Large intestine (tissue), 3 donors: ENCODE measurements at regions not wholly inside any gene's neighbourhood (a gene's known extent, or its start where the extent isn't known, plus 50 kb on each side); places are given as distances from the start of the nearest gene placed in this dataset.

ENCODE experiments used
- DNase-seq, 2 donors: peaks; one replicate each; pipeline versions ENCODE4 v3.0.0 to v3.0.0-alpha.2; 2013
- H3K27ac ChIP-seq: one replicate; pipeline ENCODE4 v1.5.1; 2013; ENCODE audit warnings: low read length
- H3K27me3 ChIP-seq: 2 replicates; pipeline ENCODE4 v1.6.1; 2013; ENCODE audit warnings: low read length; ENCODE audit not compliant: control insufficient read depth, insufficient read depth
- H3K36me3 ChIP-seq: 2 replicates; pipeline ENCODE4 v1.6.1; 2013; ENCODE audit warnings: low read length; ENCODE audit not compliant: control insufficient read depth, insufficient read depth
- H3K4me1 ChIP-seq: one replicate; pipeline ENCODE4 v1.6.1; 2013; ENCODE audit warnings: low read length; ENCODE audit not compliant: control insufficient read depth, insufficient read depth
- H3K4me3 ChIP-seq: one replicate; pipeline ENCODE4 v1.5.1; 2013; ENCODE audit warnings: low read length
- H3K9me3 ChIP-seq: one replicate; pipeline ENCODE4 v1.6.1; 2013; ENCODE audit warnings: mild to moderate bottlenecking, low read depth, low read length, moderate library complexity; ENCODE audit not compliant: control insufficient read depth
- WGBS: methylation state at CpG from one replicate; pipeline ENCODE4 v1.1.5; 2013; ENCODE audit warnings: low lambda C conversion rate; ENCODE audit not compliant: insufficient coverage; 5-methylcytosine and 5-hydroxymethylcytosine counted together

DNA sequence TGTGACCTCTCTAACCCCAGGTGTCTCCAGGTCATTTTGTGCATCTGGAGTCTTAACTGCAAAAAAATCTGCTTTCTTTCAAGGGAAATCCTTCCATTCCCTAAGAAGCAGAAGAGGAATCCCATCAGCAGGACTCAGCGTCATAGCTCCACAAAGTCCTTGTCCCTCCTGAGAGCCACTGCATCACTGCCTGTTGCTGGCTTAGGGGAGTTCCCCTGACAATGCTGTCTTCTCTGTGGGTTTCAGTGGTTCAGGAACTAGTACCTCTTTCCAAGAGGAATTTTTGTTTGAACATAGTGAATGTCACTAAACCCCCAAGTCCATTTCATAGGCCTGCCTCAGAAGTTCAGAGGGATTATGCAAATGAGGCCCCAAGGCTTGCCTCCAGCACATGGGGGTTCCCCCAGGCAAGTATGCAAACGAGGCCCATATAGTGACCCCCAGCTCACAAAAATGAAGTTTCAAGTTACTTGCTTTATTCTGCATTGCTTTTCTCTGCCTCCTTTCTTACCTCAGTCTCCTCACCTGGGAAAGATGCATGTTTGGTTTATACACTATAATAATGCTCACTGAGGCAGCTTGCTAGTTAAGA is 513.9 kb upstream of the MEX3C start:
- no peak overlapping the region for H3K4me3 ChIP-seq
- no peaks in the 10 kb centered on the region for H3K27me3 ChIP-seq
- no peak overlapping the region for H3K27ac ChIP-seq
- peaks cover 3% of the 10 kb centered on the region for H3K9me3 ChIP-seq
- no CpG with 5 or more reads among the region's 2 CpGs for WGBS
- no peak for DNase-seq
- no peaks in the 10 kb centered on the region for H3K36me3 ChIP-seq
- H3K4me1 ChIP-seq, result no peaks in the 10 kb centered on the region

GRCh38 chr18:51712821-51713220 is 515.3 kb upstream of the MEX3C start:
- no peaks in the 10 kb centered on the region for H3K27me3 ChIP-seq
- H3K27ac ChIP-seq, result no peak overlapping the region
- H3K9me3 ChIP-seq, result no peaks in the 10 kb centered on the region
- H3K4me1 ChIP-seq, result no peaks in the 10 kb centered on the region
- no peaks in the 10 kb centered on the region for H3K36me3 ChIP-seq
- H3K4me3 ChIP-seq, result no peak overlapping the region
- DNase-seq, result no peak
- WGBS, result no CpG with 5 or more reads among the region's 2 CpGs

GRCh38 chr18:51716277-51716676 is 518.8 kb upstream of the MEX3C start:
- WGBS, result no CpG with 5 or more reads among the region's 1 CpG

GRCh38 chr18:51721388-51721787 is 523.9 kb upstream of the MEX3C start:
- H3K4me3 ChIP-seq, result no peak overlapping the region
- no peak for DNase-seq
- no peaks in the 10 kb centered on the region for H3K4me1 ChIP-seq
- WGBS, result no CpG with 5 or more reads among the region's 1 CpG
- H3K27ac ChIP-seq, result no peak overlapping the region
- H3K27me3 ChIP-seq, result no peaks in the 10 kb centered on the region
- H3K36me3 ChIP-seq, result no peaks in the 10 kb centered on the region
- no peaks in the 10 kb centered on the region for H3K9me3 ChIP-seq

More at GRCh38 chr18:51716277-51716676, 518.8 kb upstream of the MEX3C start:
- Histone ChIP-seq H3K27ac (no peak overlapping the region), H3K4me3 (no peak overlapping the region), H3K9me3 (no peaks in the 10 kb centered on the region), H3K4me1 (no peaks in the 10 kb centered on the region), H3K27me3 (no peaks in the 10 kb centered on the region), H3K36me3 (no peaks in the 10 kb centered on the region)
- no peak for DNase-seq

- no CpG with 5 or more reads among the region's 2 CpGs for WGBS
- no peak for DNase-seq
- no peak overlapping the region for H3K4me3 ChIP-seq
- no peaks in the 10 kb centered on the region for H3K9me3 ChIP-seq
- no peaks in the 10 kb centered on the region for H3K27me3 ChIP-seq
- H3K36me3 ChIP-seq, result no peaks in the 10 kb centered on the region
- no peaks in the 10 kb centered on the region for H3K4me1 ChIP-seq
- no peak overlapping the region for H3K27ac ChIP-seq
These were observed 524.5 kb upstream of the MEX3C start for GRCh38 chr18:51721996-51722395.

- no peaks in the 10 kb centered on the region for H3K9me3 ChIP-seq
- H3K4me3 ChIP-seq, result no peak overlapping the region
- no peaks in the 10 kb centered on the region for H3K36me3 ChIP-seq
- DNase-seq, result no peak
- no peaks in the 10 kb centered on the region for H3K4me1 ChIP-seq
- H3K27ac ChIP-seq, result no peak overlapping the region
- no peaks in the 10 kb centered on the region for H3K27me3 ChIP-seq
- 40% methylated on average over 1 of the region's 9 CpGs for WGBS
These were observed 527.6 kb upstream of the MEX3C start for GRCh38 chr18:51724790-51725721.

DNA sequence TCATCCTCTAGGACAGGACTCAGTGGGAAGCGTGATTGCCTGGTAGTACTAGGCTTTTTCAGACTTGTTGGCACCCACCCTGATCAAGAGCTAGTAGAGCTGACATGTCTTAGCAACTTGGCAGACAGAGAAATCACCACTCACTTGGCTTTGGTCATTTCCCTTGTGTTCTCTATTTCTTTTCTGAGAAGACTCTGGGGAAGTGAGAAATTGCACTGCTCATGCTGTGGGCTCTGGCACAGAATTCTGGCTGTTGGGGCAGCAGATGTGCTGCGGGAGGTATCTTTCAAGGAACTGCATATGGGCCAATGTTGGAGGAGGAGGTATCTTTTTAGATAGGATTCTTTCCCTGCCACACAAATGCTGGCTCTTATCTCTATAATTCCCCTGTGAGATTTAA is 529.1 kb upstream of the MEX3C start:
- no CpG with 5 or more reads among the region's 2 CpGs for WGBS
- no peak overlapping the region for H3K27ac ChIP-seq
- no peaks in the 10 kb centered on the region for H3K9me3 ChIP-seq
- no peaks in the 10 kb centered on the region for H3K27me3 ChIP-seq
- H3K36me3 ChIP-seq, result no peaks in the 10 kb centered on the region
- H3K4me3 ChIP-seq, result no peak overlapping the region
- DNase-seq, result no peak
- no peaks in the 10 kb centered on the region for H3K4me1 ChIP-seq

- Histone ChIP-seq H3K36me3 (no peaks in the 10 kb centered on the region), H3K9me3 (no peaks in the 10 kb centered on the region), H3K4me1 (no peaks in the 10 kb centered on the region), H3K4me3 (no peak overlapping the region), H3K27me3 (no peaks in the 10 kb centered on the region), H3K27ac (no peak overlapping the region)
- DNase-seq, result no peak
These were observed 530.3 kb upstream of the MEX3C start for GRCh38 chr18:51727780-51728179.

DNA sequence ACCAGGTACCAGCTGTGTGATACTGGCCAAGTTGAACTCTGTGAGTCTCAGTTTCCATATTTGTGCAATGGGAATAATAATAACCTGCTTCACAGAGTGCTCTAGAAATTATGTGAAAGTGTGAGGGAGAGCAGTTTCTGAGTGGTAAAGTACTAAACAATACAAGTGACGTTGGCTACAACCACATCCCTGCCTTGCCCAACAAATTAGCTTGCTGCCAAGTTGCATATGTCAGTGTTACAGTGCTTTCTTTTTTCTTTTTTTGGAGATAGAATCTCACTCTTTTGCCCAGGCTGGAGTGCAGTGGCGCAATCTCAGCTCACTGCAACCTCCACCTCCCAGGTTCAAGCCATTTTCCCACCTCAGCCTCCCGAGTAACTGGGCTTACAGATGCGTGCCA is 533.6 kb upstream of the MEX3C start:
- no peak overlapping the region for H3K4me3 ChIP-seq
- no peaks in the 10 kb centered on the region for H3K4me1 ChIP-seq
- WGBS, result no CpG with 5 or more reads among the region's 4 CpGs
- no peak overlapping the region for H3K27ac ChIP-seq
- no peaks in the 10 kb centered on the region for H3K27me3 ChIP-seq
- H3K9me3 ChIP-seq, result no peaks in the 10 kb centered on the region
- no peaks in the 10 kb centered on the region for H3K36me3 ChIP-seq
- no peak for DNase-seq

DNA sequence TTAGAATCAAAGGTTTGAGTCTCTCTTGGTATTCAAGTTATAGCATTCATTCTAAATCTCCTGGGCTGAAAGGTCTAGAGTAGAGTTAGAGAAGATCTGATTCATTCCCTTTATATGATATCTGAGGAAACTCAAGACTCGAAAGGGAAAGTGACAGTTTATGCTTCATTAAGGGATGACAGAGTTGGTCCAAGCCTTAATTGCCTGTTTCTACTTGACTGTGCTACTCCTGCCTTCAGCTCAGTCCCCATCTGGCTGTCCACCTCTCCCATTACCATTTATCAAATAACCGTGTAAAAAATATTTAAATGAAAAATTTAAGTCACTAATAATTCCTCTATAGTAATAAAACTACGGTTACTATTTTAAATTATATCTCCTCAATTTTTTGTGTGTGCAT is 537.1 kb upstream of the MEX3C start:
- no peaks in the 10 kb centered on the region for H3K4me1 ChIP-seq
- no peaks in the 10 kb centered on the region for H3K27me3 ChIP-seq
- no peaks in the 10 kb centered on the region for H3K9me3 ChIP-seq
- WGBS, result 100% methylated on average over 1 of the region's 3 CpGs
- DNase-seq, result no peak
- H3K4me3 ChIP-seq, result no peak overlapping the region
- H3K36me3 ChIP-seq, result no peaks in the 10 kb centered on the region
- no peak overlapping the region for H3K27ac ChIP-seq
